NCI-H146 (cell line): ENCODE measurements at regions not wholly inside any gene's neighbourhood (a gene's known extent, or its start where the extent isn't known, plus 50 kb on each side); places are given as distances from the start of the nearest gene placed in this dataset.
"Not testable (repeated sequence)": the region's sequence is repeated elsewhere in the genome, so short reads cannot be mapped to it uniquely, and the experiment has no call there.

Experiments used
- DNase-seq: peaks from one replicate; lab custom pipeline; 2025; lab: John Stamatoyannopoulos, UW

- DNase-seq, result not testable (repeated sequence)
Observed at GRCh38 chr18:46229641-46230040, 125.5 kb downstream of the HAUS1 start.

- DNase-seq, result no peak
Observed at GRCh38 chr18:46236156-46236555, 132.0 kb downstream of the HAUS1 start.

GRCh38 chr18:46237891-46238290, 133.7 kb downstream of the HAUS1 start:
- no peak for DNase-seq

- no peak for DNase-seq
Observed at GRCh38 chr18:46239549-46239948, 135.4 kb downstream of the HAUS1 start.

GRCh38 chr18:46239998-46240397, 135.8 kb downstream of the HAUS1 start:
- no peak for DNase-seq

- DNase-seq, result not testable (repeated sequence)
Observed at GRCh38 chr18:46241393-46241792, 137.2 kb downstream of the HAUS1 start.

- DNase-seq, result no peak
Observed at GRCh38 chr18:46242183-46242582, 138.0 kb downstream of the HAUS1 start.

GRCh38 chr18:46243095-46243494, 138.9 kb downstream of the HAUS1 start:
- no peak for DNase-seq

GRCh38 chr18:46243673-46244072, 139.5 kb downstream of the HAUS1 start:
- no peak for DNase-seq

- DNase-seq, result no peak
Observed at GRCh38 chr18:46246101-46246500, 141.9 kb downstream of the HAUS1 start.

- DNase-seq, result no peak
Observed at GRCh38 chr18:46247942-46248341, 143.8 kb downstream of the HAUS1 start.

GRCh38 chr18:46250084-46250811, 146.1 kb downstream of the HAUS1 start:
- DNase-seq, result peak; percentile 46

- no peak for DNase-seq
Observed at GRCh38 chr18:46250812-46251173, 146.6 kb downstream of the HAUS1 start.

- DNase-seq, result no peak
Observed at GRCh38 chr18:46252759-46253158, 148.6 kb downstream of the HAUS1 start.

GRCh38 chr18:46253498-46253897, 149.3 kb downstream of the HAUS1 start:
- DNase-seq, result no peak

- DNase-seq, result no peak
Observed at GRCh38 chr18:46256078-46256477, 151.9 kb downstream of the HAUS1 start.

- no peak for DNase-seq
Observed at GRCh38 chr18:46257366-46257765, 153.2 kb downstream of the HAUS1 start.

GRCh38 chr18:46260016-46260878, 156.1 kb downstream of the HAUS1 start:
- DNase-seq, result no peak

GRCh38 chr18:46260879-46261143, 156.6 kb downstream of the HAUS1 start:
- DNase-seq, result no peak

GRCh38 chr18:46261799-46262198, 157.6 kb downstream of the HAUS1 start:
- no peak for DNase-seq

GRCh38 chr18:46262856-46263255, 158.7 kb downstream of the HAUS1 start:
- DNase-seq, result no peak

- DNase-seq, result peak; percentile 11
Observed at GRCh38 chr18:46264255-46264654, 160.1 kb downstream of the HAUS1 start.
